Jurkat, Clone E6-1 (cell line): ENCODE measurements at regions not wholly inside any gene's neighbourhood (a gene's known extent, or its start where the extent isn't known, plus 50 kb on each side); places are given as distances from the start of the nearest gene placed in this dataset.
"Not testable (repeated sequence)": the region's sequence is repeated elsewhere in the genome, so short reads cannot be mapped to it uniquely, and the experiment has no call there.

Source experiments
- DNase-seq: peaks from one replicate; pipeline ENCODE4 v3.0.0-alpha.2; 2011; ENCODE audit warnings: low read depth, low spot score
- H3K4me3 ChIP-seq: 2 replicates; pipeline ENCODE4 v1.5.1; 2011; ENCODE audit warnings: mild to moderate bottlenecking, low read length, control low read depth, moderate library complexity

DNA sequence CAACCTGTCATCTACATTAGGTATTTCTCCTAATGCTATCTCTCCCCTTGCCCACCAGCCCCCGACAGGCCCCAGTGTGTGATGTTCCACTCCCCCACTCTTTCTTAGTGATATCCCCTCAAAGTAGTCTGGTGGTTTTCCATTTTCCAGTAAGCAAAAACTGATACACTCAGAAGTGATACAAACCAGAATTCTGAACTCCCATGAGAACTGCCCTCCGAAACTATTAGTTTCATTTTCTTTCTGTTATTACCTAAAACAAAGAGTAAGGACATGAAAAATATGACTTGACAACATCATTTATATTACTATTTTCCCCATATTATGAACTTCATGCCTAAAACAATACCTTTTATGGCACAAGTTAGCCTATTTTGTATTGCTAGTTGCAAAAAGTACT is 175.0 kb downstream of the OTUD1 start:
- no peak for DNase-seq
- no peak overlapping the region for H3K4me3 ChIP-seq

DNA sequence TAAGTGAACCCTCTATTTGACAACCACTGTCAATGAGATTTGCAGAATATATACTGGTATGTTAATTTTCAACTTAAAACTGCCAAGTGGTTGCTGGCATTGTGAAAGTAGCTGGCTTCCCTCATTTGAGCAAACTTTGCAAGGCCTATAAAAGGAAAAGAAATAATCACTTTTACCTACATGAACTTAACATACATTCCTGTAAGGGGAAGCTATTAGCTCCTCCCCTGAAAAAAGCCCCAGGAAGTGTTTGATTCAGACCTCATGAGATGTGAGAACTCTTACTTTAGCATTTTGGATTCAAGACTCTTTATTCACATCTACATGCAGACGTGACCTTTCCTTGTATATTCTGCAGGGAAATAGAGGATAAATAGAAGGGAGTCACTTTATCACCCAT is 175.6 kb downstream of the OTUD1 start:
- no peak for DNase-seq
- no peak overlapping the region for H3K4me3 ChIP-seq

DNA sequence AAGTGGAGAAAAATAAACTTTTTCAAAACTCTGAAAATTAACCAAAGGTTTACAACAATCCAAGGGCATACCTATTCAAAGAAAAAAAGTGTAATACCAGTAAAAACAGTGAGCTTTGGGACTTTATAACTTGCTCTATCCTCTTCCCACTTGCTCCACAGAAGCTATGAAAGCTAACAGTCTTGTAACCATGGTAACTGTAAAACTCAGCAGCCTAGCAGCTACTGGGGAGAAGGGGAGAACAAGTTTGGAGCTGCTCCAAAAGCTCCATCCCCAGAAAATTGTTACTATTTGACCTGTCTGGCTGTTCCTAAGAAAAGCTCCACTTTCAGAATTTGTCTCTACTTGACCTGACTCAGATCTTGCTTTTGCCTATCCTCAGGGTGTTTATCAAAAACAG is 191.5 kb downstream of the OTUD1 start:
- H3K4me3 ChIP-seq: no peak overlapping the region
- DNase-seq: no peak

DNA sequence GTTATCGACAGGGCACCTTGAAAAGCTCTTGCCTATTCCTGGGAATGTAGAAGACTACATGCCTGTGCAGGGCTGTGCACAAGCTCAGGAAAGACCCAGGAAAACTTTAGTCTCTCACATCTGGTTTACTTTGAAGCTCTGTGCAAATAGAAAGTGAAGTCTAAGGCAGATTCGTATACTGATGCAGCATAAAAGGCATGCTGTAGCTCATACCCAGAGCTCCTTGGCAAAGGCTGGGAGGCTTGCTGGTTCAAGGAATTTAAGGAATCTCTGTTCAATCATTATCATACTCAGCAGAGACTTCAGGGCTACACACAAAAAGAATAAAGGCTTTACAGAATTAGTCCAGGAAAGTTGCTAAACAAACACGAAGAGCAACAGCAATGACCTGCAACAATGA is 192.0 kb downstream of the OTUD1 start:
- DNase-seq: no peak

DNA sequence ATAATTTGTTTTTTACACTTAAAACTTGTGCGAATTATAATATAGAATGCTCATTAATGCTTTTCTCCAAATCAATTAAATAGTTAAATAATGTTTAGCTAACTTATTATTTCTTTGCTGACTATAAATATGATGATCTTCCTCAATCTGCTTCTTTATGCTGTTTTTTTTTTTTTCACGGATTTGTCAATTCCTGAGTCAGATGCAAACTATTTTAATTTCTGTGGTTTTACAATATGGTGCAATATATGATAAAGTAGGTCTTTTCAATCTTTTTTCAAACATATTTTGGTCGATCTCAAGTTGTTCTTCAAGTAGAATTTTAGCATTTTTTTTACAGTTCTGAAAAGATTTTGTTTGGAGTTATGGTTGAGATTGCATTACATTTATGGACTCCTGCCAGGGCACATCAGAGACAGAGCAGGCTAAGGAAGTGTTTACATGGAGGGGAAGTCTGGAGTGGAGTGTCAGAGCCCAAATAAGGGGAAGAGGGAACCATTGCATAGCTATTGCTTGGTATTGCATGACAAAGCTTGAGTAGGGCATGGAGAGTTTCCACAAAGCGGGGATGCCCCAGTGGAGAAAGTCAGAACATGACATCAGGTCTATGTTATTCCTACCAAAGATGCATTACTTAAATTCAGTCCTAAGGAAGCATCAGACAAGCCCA is 204.4 kb downstream of the OTUD1 start:
- no peak for DNase-seq
- no peak overlapping the region for H3K4me3 ChIP-seq

More for the DNA sequence above, 192.0 kb downstream of the OTUD1 start:
- H3K4me3 ChIP-seq: no peak overlapping the region

DNA sequence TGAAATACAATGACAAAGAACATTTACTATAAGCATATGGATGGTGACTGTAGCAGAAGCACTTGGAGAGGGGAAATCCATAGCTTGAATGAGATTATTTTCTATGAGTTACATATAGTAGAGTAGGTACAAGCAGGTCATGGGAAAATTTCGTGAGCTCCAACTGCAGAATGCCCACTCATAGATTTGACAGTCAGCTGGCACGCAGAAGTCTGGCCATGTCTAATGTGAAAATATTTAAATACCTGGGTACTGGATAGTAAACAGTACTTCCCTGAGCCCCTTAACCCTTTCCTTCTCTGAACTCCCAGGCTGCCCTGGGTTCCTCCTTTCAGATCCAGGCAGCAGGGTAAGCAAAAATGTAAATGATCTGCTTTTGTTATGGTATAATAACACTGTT is 209.7 kb downstream of the OTUD1 start:
- H3K4me3 ChIP-seq: no peak overlapping the region
- DNase-seq: no peak

DNA sequence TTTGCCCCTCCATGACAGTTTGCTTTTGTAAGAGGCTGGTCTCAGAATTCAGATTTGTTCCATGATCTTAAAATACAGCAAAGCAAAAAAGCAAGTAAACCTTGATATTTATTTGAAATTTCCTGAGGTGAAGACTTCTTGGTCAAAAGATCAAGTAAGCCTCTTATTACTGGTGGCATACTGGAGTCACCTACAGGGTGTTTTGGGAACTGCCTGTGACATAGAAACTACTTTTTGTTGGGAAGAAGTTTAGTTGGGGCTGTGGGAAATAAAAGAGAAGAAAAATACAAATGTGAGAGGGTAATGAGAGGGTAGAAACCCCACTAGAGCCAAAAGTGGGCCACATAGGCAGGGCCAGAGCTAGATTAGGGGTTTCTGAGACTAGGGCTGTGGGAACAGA is 217.9 kb downstream of the OTUD1 start:
- no peak for DNase-seq
- H3K4me3 ChIP-seq: no peak overlapping the region

DNA sequence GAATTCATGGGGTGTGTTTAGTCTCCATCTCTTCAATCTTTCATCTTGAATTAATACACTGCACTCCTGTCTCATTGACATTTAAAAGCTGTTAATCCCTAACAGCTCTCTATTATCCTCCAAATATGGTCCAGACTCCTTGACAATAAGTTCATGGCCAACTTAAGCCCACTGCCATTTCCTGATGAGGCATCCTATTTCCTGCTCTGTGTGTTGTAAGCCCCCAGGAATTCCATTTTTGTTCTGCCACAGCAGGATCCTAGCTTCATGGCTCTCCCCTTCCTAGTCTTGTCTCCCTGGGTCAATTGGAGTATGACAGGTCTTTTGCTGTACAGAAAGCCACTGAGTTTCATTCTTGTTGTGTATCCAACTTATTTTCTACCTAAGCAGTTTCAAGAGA is 218.8 kb downstream of the OTUD1 start:
- DNase-seq: no peak
- no peak overlapping the region for H3K4me3 ChIP-seq

DNA sequence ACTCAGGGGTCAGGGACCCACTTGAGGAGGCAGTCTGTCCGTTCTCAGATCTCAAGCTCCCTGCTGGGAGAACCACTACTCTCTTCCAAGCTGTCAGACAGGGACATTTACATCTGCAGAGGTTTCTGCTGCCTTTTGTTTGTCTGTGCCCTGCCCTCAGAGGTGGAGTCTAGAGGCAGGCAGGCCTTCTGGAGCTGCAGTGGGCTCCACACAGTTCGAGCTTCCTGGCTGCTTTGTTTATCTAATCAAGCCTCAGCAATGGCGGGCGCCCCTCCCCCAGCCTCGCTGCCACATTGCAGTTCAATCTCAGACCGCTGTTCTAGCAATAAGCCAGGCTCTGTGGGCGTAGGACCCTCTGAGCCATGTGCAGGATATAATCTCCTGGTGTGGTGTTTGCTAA is 233.0 kb downstream of the OTUD1 start:
- H3K4me3 ChIP-seq: not testable (repeated sequence)
- DNase-seq: peak; percentile 8

DNA sequence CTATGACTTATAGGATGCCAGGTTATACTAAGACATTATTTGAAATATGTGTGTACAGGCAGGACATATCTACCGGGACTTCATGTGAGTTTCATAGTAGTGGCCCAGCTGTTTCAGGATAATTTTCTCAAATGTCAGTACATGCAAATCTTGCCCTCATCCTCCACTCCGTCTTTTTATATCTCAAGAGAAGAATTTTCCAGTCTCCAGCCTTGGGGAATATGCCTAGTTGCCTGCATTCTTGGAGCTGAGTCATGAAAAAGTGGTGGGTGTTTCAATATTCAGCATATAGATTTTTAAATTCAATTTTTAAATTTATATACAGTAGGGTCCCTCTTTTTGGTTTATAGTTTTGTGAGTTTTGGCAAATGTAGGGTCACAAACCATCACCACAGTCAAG is 236.7 kb downstream of the OTUD1 start:
- no peak overlapping the region for H3K4me3 ChIP-seq
- DNase-seq: no peak

DNA sequence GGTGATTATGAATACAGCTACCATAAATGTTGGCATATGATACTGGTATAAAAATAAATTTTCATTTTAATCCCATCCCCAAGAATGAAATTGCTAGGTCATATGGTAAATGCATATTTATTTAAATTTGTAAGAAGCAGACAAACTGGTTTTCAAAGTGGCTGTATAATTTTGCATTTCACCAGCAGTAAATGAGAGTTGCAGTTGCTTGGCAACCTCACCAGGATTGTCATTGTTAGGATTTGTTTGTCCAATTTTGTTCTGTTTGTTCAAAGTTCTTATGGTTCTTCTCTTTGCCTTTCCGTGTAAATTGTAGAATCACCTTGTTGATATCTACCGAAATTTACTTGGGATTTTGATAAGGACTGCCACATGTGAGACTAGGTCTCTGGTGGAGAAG is 237.4 kb downstream of the OTUD1 start:
- DNase-seq: no peak
- no peak overlapping the region for H3K4me3 ChIP-seq

DNA sequence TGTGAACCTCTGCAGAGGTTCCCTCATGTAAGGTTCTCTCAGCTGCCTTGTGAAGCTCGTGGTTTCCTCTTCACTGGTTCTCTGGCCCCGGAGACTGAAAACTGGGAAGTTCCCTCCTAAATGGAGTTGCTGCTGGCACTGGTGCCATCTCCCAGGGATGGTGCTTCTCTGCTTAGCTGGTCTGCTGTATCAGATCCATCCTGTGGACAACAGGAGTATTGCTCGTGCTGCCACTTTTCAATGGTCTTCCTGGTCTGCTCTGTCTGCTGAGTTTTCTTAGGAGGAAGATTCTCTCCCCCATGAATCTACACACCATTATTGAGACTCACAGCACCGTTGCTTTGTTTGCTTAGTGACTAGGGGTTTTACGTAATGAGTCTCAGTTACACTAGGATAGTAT is 247.8 kb downstream of the OTUD1 start:
- DNase-seq: no peak
- H3K4me3 ChIP-seq: no peak overlapping the region

DNA sequence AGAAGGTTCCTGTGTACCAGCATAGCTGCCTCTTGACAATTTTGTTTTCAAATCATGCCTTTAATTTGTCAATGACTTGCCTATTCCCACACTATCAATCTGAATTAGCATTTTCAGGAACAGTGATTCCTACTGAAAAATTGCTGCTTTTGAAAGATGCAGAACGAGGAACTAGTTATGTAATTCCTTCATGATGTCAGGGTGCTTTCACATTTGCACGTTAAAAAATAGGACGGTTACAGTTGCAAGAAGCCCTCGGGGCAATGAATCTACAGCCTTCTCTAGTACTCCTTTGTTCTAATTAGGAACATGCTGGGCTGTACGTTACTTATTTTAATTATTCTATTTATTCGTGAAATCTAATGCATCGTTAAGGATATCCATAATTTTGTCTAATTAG is 253.9 kb downstream of the OTUD1 start:
- no peak for DNase-seq
- H3K4me3 ChIP-seq: no peak overlapping the region

DNA sequence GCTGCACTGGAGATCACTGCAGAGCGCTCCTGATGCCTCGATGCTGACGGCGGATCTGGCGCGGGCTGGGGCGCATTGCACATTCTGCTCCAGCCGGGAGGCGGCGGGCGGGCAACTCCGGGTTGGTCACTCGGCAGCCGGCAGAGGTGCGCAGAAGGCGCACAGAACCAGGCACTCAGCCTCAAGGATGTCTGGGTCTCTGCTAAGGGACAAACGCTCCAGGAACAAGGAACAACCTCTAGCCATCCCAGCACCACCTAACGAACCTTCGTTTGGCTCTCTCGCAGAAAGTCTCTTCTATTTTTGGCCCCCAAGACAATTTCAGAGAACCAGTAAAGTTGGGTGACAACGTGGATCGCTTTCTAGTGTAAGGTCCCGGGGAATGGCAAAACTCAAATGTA is 254.6 kb downstream of the OTUD1 start:
- no peak overlapping the region for H3K4me3 ChIP-seq
- no peak for DNase-seq

DNA sequence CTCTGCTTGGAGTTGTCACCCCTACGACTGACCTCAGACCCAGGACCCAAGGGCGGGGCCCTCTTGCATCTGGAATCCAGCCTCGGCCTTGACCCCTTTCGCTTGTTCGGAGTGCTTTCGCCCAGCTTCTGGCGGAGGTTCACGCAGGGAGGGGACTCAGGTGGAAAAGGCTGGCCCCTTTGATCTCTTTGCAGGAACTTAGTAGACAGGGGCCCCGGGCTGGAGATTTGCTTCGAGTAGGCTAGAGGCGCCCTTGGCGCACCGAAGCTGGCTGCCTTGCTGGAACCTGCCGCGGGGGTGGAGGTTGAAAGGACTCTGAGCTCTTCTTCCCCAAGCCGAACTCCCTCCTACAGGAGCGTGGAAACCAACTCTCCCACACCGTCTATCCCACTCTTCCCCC is 255.1 kb downstream of the OTUD1 start:
- no peak overlapping the region for H3K4me3 ChIP-seq
- DNase-seq: no peak

DNA sequence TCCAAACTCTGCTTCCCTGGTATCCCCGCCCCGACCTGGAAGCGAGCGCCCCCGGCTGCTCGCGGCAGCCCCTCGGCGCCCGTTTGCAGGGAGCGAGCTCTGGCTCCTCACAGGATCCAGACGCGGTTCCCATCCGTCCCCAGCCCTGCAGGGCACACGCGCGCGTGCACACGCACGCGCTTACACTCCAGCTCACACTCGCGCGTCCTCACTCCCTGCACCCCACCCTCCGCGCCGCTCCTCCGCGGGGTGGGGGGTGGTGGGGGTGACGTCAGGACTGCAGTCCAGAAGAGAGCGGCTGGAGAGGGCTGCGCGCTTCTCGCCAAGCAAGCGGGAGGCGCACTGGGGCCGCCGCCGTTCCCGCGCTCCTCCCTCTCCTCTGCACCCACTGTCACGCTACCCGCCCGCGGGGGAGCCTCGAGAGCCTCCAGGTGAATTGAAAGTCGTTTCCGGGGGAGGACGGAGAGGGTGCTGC is 255.6 kb downstream of the OTUD1 start:
- no peak overlapping the region for H3K4me3 ChIP-seq

DNA sequence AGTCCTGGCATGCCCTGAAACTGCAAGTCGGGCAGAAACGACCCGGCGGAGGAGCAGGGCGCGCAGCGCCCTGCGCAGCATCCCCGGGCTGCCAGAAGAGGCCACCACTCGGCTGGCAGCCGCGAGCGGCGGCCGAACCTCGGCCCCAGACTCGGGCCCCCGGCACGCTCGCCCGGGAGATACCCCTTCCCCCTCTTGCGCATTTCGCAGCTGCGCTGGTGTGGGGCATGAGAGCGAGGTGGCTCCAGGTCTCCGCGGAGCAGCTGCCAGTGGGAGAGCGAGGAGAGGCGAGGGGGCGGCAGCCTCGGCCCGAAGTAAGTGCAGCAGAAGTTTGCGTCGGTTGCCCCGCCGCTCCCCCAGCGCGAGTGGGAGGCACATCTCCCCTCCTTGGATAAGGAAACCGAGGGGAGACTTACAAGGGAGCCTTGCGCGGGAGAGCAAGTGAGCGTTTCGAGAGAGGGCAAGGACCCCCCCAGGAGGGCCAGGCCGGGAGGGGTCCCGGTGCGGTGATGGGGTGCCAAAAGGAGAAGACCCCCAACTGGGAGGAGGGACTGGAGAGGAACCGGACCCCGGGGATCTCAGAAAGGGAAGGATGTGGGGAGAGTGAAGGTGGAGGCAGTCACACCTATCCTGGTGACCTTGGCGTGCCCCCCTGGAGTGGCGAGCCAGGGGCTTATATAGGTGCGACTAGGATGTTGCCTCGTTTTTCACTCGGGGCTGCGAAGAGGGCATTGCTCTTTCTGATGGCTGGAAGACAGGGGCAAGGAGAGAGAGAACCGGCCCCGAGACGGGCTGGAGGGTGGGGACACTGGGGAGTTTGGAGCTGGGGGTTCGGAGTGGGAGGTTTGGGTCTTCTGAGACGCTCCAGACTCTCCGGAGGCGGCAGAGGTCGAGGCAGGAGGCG is 256.3 kb downstream of the OTUD1 start:
- no peak for DNase-seq
- no peak overlapping the region for H3K4me3 ChIP-seq

More for the DNA sequence above, 255.6 kb downstream of the OTUD1 start:
- no peak for DNase-seq

DNA sequence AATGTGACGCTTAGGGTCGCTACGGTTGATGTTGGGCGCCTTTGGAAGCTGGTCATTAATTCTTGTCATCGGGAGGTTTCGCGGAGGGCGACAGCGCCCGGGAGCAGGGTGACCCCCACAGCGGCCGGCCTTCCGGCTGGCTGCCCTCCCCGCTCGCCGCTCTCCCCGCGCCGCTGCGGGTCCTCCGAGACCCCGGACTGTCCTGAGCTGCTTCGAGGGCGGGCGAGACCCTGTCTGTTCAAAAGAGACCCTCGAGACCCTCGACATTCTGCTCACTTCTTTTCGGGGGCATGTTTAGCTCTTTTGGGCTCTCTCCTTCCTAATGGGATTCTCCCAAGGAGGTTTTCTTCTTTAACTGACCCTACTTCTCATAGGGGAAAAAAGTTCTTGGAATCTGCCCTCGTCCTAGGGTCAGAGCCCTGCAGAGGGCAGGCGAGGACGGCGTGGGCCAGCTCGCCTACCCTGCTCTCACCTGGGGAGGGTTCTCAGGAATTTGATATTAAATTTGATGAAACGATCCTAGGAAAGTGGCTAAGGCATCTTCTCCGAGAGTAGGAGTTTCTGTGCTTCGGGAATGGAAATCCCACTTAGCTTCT is 257.0 kb downstream of the OTUD1 start:
- no peak overlapping the region for H3K4me3 ChIP-seq
- DNase-seq: no peak

DNA sequence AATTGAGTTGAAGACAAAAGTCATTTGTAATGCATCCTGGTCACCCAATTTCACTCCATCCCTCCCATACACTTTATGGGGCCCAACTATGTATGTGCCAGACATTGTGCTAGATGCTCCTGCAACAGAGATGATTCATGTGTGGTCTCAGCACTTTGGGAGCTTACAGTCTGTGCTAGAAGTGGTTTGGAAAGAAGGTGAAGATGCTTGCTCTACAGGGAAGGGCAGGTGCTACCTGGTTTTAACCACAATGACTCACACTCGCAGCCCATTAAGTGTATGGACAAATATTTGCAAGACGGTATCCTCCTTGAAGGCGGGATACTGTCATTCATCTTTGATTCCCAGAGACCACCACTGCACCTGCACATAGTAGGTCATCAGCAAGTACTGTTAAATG is 257.6 kb downstream of the OTUD1 start:
- no peak overlapping the region for H3K4me3 ChIP-seq
- no peak for DNase-seq

DNA sequence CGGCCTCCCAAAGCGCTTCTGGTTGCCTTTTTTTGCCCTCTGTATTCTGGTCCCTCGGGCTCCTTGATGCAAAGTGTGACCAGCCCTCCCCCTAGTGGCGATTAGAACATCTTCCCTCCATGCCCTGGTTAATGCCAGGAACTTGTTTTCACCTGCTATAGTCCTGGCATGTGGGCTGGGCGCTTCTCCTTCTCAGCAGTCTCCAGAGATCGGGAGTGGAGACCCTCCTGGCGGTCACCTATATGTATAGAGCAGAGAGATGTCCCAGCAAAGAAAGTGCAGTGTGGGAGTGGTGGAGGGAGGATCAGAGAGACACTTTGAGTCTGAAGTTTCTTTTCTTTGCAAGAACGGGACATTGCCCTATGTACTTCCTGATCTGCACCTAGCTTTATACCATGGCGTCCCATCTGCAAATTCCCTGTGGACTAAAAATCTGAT is 264.1 kb downstream of the OTUD1 start:
- peak; percentile 66 for DNase-seq
- H3K4me3 ChIP-seq: no peak overlapping the region
